CD4-positive, CD25-positive, alpha-beta regulatory T cell (primary cell): ENCODE measurements at regions not wholly inside any gene's neighbourhood (a gene's known extent, or its start where the extent isn't known, plus 50 kb on each side); places are given as distances from the start of the nearest gene placed in this dataset.
A peak's percentile ranks its signal among the peaks of the same experiment; 100 is the strongest.

Source experiments
- ATAC-seq, 2 donors: fragments of 150-1000 bp; cut with Tn5 transposase; one replicate each; pipeline ENCODE4 v1.10.0; 2021; ENCODE audit warnings: low read depth in 2 of 2, moderate number of reproducible peaks in 2 of 2, moderate library complexity in 1 of 2
- DNase-seq, 3 donors: peaks; one replicate each; pipeline versions ENCODE4 v3.0.0 to v3.0.0-alpha.2; 2012 to 2022; ENCODE audit warnings: mixed read lengths in 1 of 3
- H3K27ac ChIP-seq: one replicate; pipeline ENCODE4 v1.7.0; 2013; ENCODE audit warnings: mild to moderate bottlenecking, low read length; ENCODE audit not compliant: insufficient read depth, poor library complexity, severe bottlenecking
- H3K27me3 ChIP-seq: one replicate; pipeline ENCODE4 v1.7.0; 2013; ENCODE audit warnings: low read length; ENCODE audit not compliant: control insufficient read depth, insufficient read depth
- H3K36me3 ChIP-seq: one replicate; pipeline ENCODE4 v1.7.0; 2013; ENCODE audit warnings: mild to moderate bottlenecking, low read length, moderate library complexity; ENCODE audit not compliant: control insufficient read depth, insufficient read depth
- H3K4me1 ChIP-seq: 2 replicates; pipeline ENCODE4 v1.7.0; 2013; ENCODE audit warnings: mild to moderate bottlenecking, low read length; ENCODE audit not compliant: insufficient read depth, control insufficient read depth, poor library complexity, severe bottlenecking
- H3K4me3 ChIP-seq: one replicate; pipeline ENCODE4 v1.7.0; 2013; ENCODE audit warnings: low read depth, mild to moderate bottlenecking, low read length, moderate library complexity
- H3K9me3 ChIP-seq, 2 experiments: 1 replicate in 1 of 2; 2 replicates in 1 of 2; pipeline ENCODE4 v1.7.0; 2013; ENCODE audit warnings: low read length in 2 of 2, mild to moderate bottlenecking in 1 of 2, moderate library complexity in 1 of 2; ENCODE audit not compliant: control insufficient read depth in 2 of 2
- H3K27ac Mint-ChIP-seq, 3 donors: one replicate each; pipeline ENCODE4 v1.8.0; 2020 to 2022; ENCODE audit warnings: mild to moderate bottlenecking in 3 of 3, mixed read lengths in 3 of 3, moderate library complexity in 2 of 3
- H3K27me3 Mint-ChIP-seq: one replicate; pipeline ENCODE4 v1.8.0; 2022; ENCODE audit warnings: mild to moderate bottlenecking, mixed read lengths
- H3K36me3 Mint-ChIP-seq: one replicate; pipeline ENCODE4 v1.8.0; 2020; ENCODE audit warnings: mixed read lengths
- H3K4me1 Mint-ChIP-seq, 4 donors: one replicate each; pipeline ENCODE4 v1.8.0; 2020 to 2022; ENCODE audit warnings: mixed read lengths in 4 of 4, mild to moderate bottlenecking in 1 of 4
- H3K4me3 Mint-ChIP-seq, 4 donors: one replicate each; pipeline ENCODE4 v1.8.0; 2020 to 2022; ENCODE audit warnings: mild to moderate bottlenecking in 4 of 4, mixed read lengths in 4 of 4, moderate library complexity in 3 of 4
- H3K9me3 Mint-ChIP-seq, 7 donors: one replicate each; pipeline ENCODE4 v1.8.0; 2020 to 2022; ENCODE audit warnings: mixed read lengths in 7 of 7, mild to moderate bottlenecking in 3 of 7, moderate library complexity in 2 of 7

DNA sequence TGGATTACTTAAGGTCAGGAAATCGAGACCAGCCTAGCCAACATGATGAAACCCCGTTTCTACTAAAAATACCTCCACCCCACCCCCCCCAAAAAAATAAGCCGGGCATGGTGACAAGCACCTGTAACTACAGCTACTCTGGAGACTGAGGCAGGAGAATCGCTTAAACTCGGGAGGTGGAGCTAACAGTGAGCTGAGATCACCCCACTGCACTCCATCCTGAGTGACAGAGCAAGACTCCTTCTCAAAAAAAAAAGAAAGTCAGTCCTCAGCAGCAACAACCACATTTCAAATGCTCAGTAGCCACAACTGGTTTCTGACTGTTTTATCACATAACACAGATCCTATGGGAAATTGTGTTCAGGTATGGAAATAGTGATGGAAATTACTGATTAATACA, 135.3 kb downstream of the HFE start:
- peak overlapping the region; percentile 98 for H3K4me3 ChIP-seq
- H3K9me3 ChIP-seq, result peaks cover 0 to 8% of the 10 kb centered on the region in 2 experiments
- H3K27ac ChIP-seq, result peak overlapping the region; percentile 89
- H3K4me1 Mint-ChIP-seq, result peaks cover 7 to 23% (median 11%) of the 10 kb centered on the region in 4 donors
- peak overlapping the region in 1 of 4 donors; percentile 74 for H3K4me3 Mint-ChIP-seq
- peak overlapping the region in 1 of 3 donors; percentile 43 for H3K27ac Mint-ChIP-seq
- H3K9me3 Mint-ChIP-seq, result no peaks in the 10 kb centered on the region
- peaks cover 18% of the 10 kb centered on the region for H3K4me1 ChIP-seq
- no peaks in the 10 kb centered on the region for H3K27me3 ChIP-seq
- no peak for ATAC-seq
- H3K36me3 Mint-ChIP-seq, result peaks cover 5% of the 10 kb centered on the region
- DNase-seq, result peak in 1 of 3 donors; percentile 59
- no peaks in the 10 kb centered on the region for H3K36me3 ChIP-seq
- no peaks in the 10 kb centered on the region for H3K27me3 Mint-ChIP-seq

DNA sequence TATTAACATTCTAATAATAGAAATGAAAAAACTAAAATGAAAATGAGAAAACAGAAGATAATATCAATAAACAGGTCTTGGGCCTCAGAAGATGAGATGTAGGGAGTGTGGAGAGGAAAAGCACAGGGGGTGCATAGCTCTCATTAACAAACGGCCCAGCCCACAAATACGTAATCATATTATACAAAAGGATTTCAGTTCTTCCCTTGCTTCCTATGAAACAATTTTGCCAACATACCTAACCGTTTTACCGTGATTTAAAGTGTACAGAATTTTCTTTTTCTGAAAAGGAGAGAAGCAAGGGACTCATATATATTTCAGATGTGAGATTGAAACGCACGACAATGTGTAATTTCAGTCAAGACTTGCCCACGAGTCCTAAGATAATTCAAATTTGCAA, 136.0 kb downstream of the HFE start:
- H3K4me3 Mint-ChIP-seq, result no peak overlapping the region
- Histone ChIP-seq H3K36me3 (no peaks in the 10 kb centered on the region), H3K4me1 (peaks cover 13% of the 10 kb centered on the region), H3K27me3 (no peaks in the 10 kb centered on the region), H3K9me3 (peaks cover 0 to 8% of the 10 kb centered on the region in 2 experiments), H3K4me3 (peak overlapping the region; percentile 98), H3K27ac (peak overlapping the region; percentile 89)
- H3K4me1 Mint-ChIP-seq, result peaks cover 7 to 23% (median 11%) of the 10 kb centered on the region in 4 donors
- H3K9me3 Mint-ChIP-seq, result no peaks in the 10 kb centered on the region
- no peak overlapping the region for H3K27ac Mint-ChIP-seq
- H3K27me3 Mint-ChIP-seq, result no peaks in the 10 kb centered on the region
- peaks cover 5% of the 10 kb centered on the region for H3K36me3 Mint-ChIP-seq
- ATAC-seq, result no peak
- DNase-seq, result peak in 1 of 3 donors; percentile 47

DNA sequence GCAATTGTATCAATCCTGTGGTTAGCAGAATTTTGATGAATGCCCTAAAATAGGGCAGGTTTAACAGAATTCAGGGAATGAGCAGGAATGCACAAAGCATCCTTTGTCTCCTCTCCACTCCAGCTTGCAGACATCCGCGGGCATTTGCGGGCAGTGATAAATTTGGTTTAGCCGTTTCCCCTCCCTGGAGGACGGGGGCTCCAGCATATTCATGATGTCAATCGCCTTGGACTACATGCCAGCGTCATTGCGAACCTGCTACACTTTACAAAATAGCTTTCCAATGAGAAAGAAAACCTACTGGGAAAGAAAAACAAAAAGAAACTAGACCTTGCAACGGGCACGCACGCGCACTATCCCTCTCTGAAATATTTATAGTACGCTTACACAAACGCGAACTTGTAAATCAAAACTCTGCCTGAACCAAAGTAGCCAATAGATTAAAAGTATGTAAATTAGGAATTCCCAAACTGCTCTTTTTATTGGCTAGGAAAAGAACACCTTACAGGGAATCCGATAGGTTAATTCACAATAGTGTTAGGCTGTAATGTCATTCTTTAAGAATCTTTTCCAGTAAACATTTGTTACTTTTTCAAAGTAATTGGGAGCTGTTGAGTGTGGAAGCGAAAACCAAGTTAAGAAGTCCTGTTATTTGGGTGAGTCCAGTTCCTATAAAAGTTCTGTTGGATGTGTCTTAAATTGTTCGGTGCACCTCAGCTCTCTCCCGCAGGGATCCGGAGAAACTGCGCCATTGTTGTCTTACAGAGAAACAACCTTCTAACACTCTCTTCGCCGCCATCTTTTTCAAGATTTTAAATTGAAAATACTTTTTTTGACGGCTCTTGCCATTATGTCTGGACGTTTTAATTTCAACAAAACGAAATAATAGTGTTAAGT, 136.7 kb downstream of the HFE start:
- no peaks in the 10 kb centered on the region for H3K36me3 ChIP-seq
- H3K27ac Mint-ChIP-seq, result no peak overlapping the region
- no peaks in the 10 kb centered on the region for H3K27me3 ChIP-seq
- no peaks in the 10 kb centered on the region for H3K27me3 Mint-ChIP-seq
- H3K4me1 ChIP-seq, result peaks cover 13% of the 10 kb centered on the region
- peak; percentile 79 to 85 for ATAC-seq
- H3K4me3 ChIP-seq, result peak overlapping the region; percentile 98
- DNase-seq, result peak; percentile 60 to 89 (median 81)
- H3K36me3 Mint-ChIP-seq, result peaks cover 5% of the 10 kb centered on the region
- H3K9me3 Mint-ChIP-seq, result no peaks in the 10 kb centered on the region
- peaks cover 0 to 8% of the 10 kb centered on the region in 2 experiments for H3K9me3 ChIP-seq
- H3K4me1 Mint-ChIP-seq, result peaks cover 7 to 19% (median 10%) of the 10 kb centered on the region in 4 donors
- peak overlapping the region; percentile 89 for H3K27ac ChIP-seq
- no peak overlapping the region for H3K4me3 Mint-ChIP-seq

DNA sequence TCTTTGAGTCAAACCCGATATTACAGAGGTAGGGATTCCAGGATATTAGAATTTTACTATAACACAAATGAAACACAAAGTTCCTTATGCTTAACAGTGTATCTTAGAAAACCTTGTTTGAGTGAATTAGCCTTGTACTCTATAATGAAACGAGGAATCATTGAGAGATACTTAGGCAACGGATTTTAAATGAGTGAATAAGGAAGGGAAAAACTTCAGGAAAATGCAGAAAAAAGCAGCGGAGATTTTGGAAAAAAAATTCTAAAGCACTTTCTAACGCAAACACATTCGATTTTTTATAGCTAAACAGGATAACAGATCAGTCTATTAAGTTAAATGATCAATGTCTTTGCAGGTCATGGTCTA, 137.3 kb downstream of the HFE start:
- peak overlapping the region; percentile 89 for H3K27ac ChIP-seq
- Mint-ChIP-seq H3K4me1 (peaks cover 7 to 18% (median 10%) of the 10 kb centered on the region in 4 donors), H3K36me3 (peaks cover 5% of the 10 kb centered on the region), H3K9me3 (no peaks in the 10 kb centered on the region), H3K4me3 (no peak overlapping the region), H3K27ac (no peak overlapping the region), H3K27me3 (no peaks in the 10 kb centered on the region)
- DNase-seq, result no peak
- ATAC-seq, result no peak
- no peaks in the 10 kb centered on the region for H3K36me3 ChIP-seq
- H3K27me3 ChIP-seq, result no peaks in the 10 kb centered on the region
- peak overlapping the region; percentile 98 for H3K4me3 ChIP-seq
- peaks cover 0 to 8% of the 10 kb centered on the region in 2 experiments for H3K9me3 ChIP-seq
- peaks cover 13% of the 10 kb centered on the region for H3K4me1 ChIP-seq

DNA sequence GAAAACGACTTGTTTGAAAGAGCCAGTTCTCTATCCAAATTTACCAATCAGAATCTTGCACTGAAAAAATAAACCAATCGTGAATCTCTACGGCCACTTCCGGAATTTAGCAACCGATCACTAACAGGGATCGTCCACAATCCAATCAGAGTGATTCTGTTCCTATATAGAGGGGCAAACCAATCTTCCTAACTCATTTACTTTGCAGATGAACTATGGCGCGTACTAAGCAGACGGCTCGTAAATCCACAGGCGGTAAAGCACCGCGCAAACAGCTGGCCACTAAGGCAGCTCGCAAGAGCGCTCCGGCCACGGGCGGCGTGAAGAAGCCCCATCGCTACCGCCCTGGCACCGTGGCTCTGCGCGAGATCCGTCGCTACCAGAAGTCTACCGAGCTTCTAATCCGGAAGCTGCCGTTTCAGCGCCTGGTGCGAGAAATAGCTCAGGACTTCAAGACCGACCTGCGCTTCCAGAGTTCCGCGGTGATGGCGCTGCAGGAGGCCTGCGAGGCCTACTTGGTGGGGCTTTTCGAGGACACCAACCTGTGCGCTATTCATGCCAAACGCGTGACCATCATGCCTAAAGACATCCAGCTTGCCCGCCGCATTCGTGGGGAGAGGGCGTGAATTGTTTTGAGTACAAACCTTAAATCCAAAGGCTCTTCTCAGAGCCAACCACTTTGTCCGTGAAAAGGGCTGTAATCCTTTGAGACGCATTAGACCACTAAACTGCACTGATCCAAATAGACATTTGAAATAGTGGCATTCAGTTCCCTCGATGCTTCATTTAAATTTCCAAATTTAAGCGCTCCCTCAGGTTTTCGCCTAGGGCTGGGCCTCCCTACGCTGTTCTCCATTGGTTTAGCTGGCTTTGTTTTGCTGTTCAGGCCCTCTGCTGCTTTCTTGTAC, 138.0 kb downstream of the HFE start:
- peaks cover 5% of the 10 kb centered on the region for H3K36me3 Mint-ChIP-seq
- peak overlapping the region; percentile 98 for H3K4me3 ChIP-seq
- H3K36me3 ChIP-seq, result no peaks in the 10 kb centered on the region
- no peak overlapping the region for H3K4me3 Mint-ChIP-seq
- H3K9me3 Mint-ChIP-seq, result no peaks in the 10 kb centered on the region
- DNase-seq (peak in 2 of 3 donors; percentile 46 to 65), ATAC-seq (no peak)
- H3K27ac Mint-ChIP-seq, result no peak overlapping the region
- H3K27ac ChIP-seq, result peak overlapping the region; percentile 89
- peaks cover 7 to 20% (median 12%) of the 10 kb centered on the region in 4 donors for H3K4me1 Mint-ChIP-seq
- peaks cover 0 to 8% of the 10 kb centered on the region in 2 experiments for H3K9me3 ChIP-seq
- H3K27me3 ChIP-seq, result no peaks in the 10 kb centered on the region
- no peaks in the 10 kb centered on the region for H3K27me3 Mint-ChIP-seq
- peaks cover 13% of the 10 kb centered on the region for H3K4me1 ChIP-seq

DNA sequence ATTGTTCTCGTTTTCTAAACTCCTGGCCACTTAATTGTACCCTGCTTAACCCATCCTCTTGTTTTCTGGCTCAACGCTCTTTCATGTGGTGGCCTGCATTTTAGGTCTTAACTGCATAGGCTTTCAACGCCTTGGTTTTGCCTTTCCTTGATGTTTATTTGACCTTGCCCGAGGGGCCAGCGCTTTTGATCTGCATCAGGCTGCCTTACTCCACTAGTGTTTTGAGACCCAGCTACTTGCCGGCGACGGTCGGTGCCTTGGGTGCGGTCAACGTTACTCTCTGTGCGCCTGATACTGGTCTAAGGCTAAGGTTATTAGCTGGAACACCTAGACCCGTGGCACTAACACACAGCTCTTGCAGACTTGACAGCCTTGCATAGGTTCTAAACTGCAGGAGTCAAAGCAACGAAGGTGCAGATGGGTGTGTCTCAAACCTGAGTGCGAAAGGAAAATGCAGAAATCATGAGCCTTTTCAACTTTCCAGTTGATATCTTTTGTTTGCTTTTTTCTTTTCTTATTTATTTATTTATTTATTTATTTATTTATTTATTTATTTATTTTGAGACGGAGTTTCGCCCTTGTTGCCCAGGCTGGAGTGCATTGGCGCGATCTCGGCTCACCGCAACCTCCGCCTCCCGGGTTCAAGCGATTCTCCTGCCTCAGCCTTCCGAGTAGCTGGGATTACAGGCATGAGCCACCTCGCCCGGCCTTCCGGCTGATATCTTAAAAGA, 138.8 kb downstream of the HFE start:
- peaks cover 13% of the 10 kb centered on the region for H3K4me1 ChIP-seq
- peaks cover 7% of the 10 kb centered on the region for H3K36me3 Mint-ChIP-seq
- peaks cover 7 to 18% (median 14%) of the 10 kb centered on the region in 4 donors for H3K4me1 Mint-ChIP-seq
- H3K4me3 Mint-ChIP-seq, result peak overlapping the region in 2 of 4 donors; percentile 27 to 65
- DNase-seq, result no peak
- ATAC-seq, result no peak
- no peaks in the 10 kb centered on the region for H3K9me3 Mint-ChIP-seq
- H3K27me3 ChIP-seq, result no peaks in the 10 kb centered on the region
- H3K36me3 ChIP-seq, result no peaks in the 10 kb centered on the region
- no peak overlapping the region for H3K27ac ChIP-seq
- no peaks in the 10 kb centered on the region for H3K27me3 Mint-ChIP-seq
- no peak overlapping the region for H3K4me3 ChIP-seq
- H3K9me3 ChIP-seq, result peaks cover 0 to 8% of the 10 kb centered on the region in 2 experiments
- H3K27ac Mint-ChIP-seq, result peak overlapping the region in 2 of 3 donors; percentile 44 to 79

DNA sequence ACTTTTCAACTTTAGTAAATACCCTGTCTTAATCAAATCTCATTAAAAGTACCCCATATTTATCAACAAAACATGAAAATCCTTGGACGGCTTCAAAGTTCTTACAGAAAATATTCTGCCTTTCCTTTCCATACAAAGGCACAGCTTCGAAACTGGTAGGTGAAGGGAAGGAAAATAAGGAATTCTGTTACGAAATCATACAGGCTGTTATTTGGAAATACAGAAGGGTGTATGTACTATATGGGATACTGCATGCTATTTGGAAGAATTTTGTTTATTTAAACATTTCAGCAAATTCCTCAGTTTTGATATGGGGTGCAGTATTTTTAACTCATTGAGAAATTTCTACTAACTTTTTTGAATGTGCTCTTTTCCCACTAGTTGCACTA, 138.4 kb upstream of the BTN3A2 start:
- DNase-seq (no peak), ATAC-seq (no peak)
- no peak overlapping the region for H3K4me3 ChIP-seq
- H3K27ac Mint-ChIP-seq, result peak overlapping the region in 2 of 3 donors; percentile 44 to 79
- no peaks in the 10 kb centered on the region for H3K27me3 ChIP-seq
- peak overlapping the region in 2 of 4 donors; percentile 65 to 73 for H3K4me3 Mint-ChIP-seq
- H3K4me1 ChIP-seq, result peaks cover 13% of the 10 kb centered on the region
- H3K9me3 ChIP-seq, result peaks cover 0 to 8% of the 10 kb centered on the region in 2 experiments
- H3K4me1 Mint-ChIP-seq, result peaks cover 7 to 22% (median 15%) of the 10 kb centered on the region in 4 donors
- H3K9me3 Mint-ChIP-seq, result no peaks in the 10 kb centered on the region
- H3K27ac ChIP-seq, result no peak overlapping the region
- no peaks in the 10 kb centered on the region for H3K27me3 Mint-ChIP-seq
- H3K36me3 Mint-ChIP-seq, result peaks cover 8% of the 10 kb centered on the region
- no peaks in the 10 kb centered on the region for H3K36me3 ChIP-seq
